ENCODE measurements at regions not wholly inside any gene's neighbourhood (a gene's known extent, or its start where the extent isn't known, plus 50 kb on each side); places are given as distances from the start of the nearest gene placed in this dataset.

DNA sequence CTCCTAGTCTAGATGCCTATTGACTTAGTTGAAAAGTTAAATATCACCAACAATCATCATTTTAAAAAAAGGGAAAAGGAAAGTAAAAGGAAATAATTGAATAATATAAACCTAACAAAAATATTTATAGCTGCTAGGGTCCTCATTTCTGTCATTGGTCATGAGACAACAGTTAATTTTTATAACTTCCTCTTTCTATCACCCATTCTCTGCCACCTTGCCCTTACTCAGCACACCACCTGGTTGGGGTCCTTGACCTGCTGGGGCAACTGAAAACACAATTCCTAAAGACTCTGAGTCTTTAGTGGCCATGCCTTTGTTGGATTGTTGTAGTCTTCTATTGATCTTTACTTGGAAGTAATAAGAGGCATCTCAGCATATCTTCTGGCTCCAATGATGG lies 179.5 kb upstream of the MAST4 start:
- Histone ChIP-seq H2BK12ac (ENCODE audit: low read depth, low read length) (no peak overlapping the region), H3K9me3 (ENCODE audit: insufficient read depth in 2 of 2, low read depth in 1 of 2, low read length in 1 of 2) (no peaks in the 10 kb centered on the region), H2AK5ac (ENCODE audit: low read depth, low read length) (no peak overlapping the region), H4K5ac (ENCODE audit: insufficient read length, low read depth, low read length) (no peak overlapping the region), H3K27ac (ENCODE audit: low read depth, low read length) (no peak overlapping the region), H2AFZ (ENCODE audit: low read length) (no peak overlapping the region), H2BK15ac (ENCODE audit: low read length) (no peak overlapping the region), H4K91ac (replicated peaks; ENCODE audit: insufficient read length, low read length) (no peak overlapping the region), H3K23me2 (ENCODE audit: low read depth, low read length) (no peaks in the 10 kb centered on the region; the same call in 1 of the 2 replicates), H3K23ac (ENCODE audit: insufficient read length) (no peak overlapping the region), H3K9ac (replicated peaks in 1 of 4; ENCODE audit: extremely low read depth in 1 of 4, low read depth in 3 of 4, low read length in 3 of 4) (no peak overlapping the region), H2BK20ac (ENCODE audit: low read length) (no peak overlapping the region), H3K18ac (ENCODE audit: extremely low read depth, low read length) (no peak overlapping the region), H3K27me3 (replicated peaks in 1 of 4; ENCODE audit: control insufficient read depth in 3 of 4, extremely low read depth in 1 of 4, insufficient read depth in 3 of 4, low read length in 3 of 4) (no peaks in the 10 kb centered on the region), H2BK5ac (ENCODE audit: low read depth, low read length) (no peak overlapping the region), H3K4me1 (replicated peaks in 1 of 4; ENCODE audit: control insufficient read depth in 3 of 4, insufficient read depth in 4 of 4, low read length in 3 of 4) (no peaks in the 10 kb centered on the region), H3K79me2 (ENCODE audit: control insufficient read depth in 1 of 2, insufficient read depth in 2 of 2, low read length in 2 of 2) (no peaks in the 10 kb centered on the region), H4K20me1 (replicated peaks in 1 of 2; ENCODE audit: control insufficient read depth in 1 of 2, insufficient read depth in 2 of 2, low read length in 2 of 2) (no peaks in the 10 kb centered on the region), H3K4me3 (ENCODE audit: extremely low read depth in 1 of 4, insufficient read depth in 2 of 4, low read depth in 3 of 4, low read length in 4 of 4) (no peak overlapping the region), H3K14ac (ENCODE audit: insufficient read length) (no peak overlapping the region), H3K56ac (replicated peaks; ENCODE audit: insufficient read length, low read depth, low read length) (no peak overlapping the region), H3K36me3 (ENCODE audit: control insufficient read depth in 2 of 4, insufficient read depth in 4 of 4, low read length in 3 of 4) (no peaks in the 10 kb centered on the region), H3K4me2 (ENCODE audit: insufficient read depth in 1 of 2, low read depth in 2 of 2, low read length in 2 of 2) (no peak overlapping the region), H4K8ac (ENCODE audit: extremely low read depth, insufficient read depth, low read length) (no peak overlapping the region), H2BK120ac (replicated peaks; ENCODE audit: low read depth, low read length) (no peak overlapping the region), H3K4ac (replicated peaks; ENCODE audit: insufficient read length, low read depth, low read length) (no peak overlapping the region), H3K79me1 (ENCODE audit: low read depth, low read length) (no peaks in the 10 kb centered on the region)
- TF ChIP-seq NANOG (IDR thresholded peaks at IDR 0.05; ENCODE audit: insufficient read depth, low read depth, low read length, poor library complexity, severe bottlenecking) (no peak), TAF1 (IDR thresholded peaks at IDR 0.05; ENCODE audit: low read depth, low read length) (no peak), SAP30 (IDR thresholded peaks at IDR 0.05; ENCODE audit: insufficient read depth, insufficient replicate concordance, low read length) (no peak), SP1 (IDR thresholded peaks at IDR 0.05; ENCODE audit: low read depth, low read length) (no peak), NRF1 (IDR thresholded peaks at IDR 0.05; ENCODE audit: low read depth, low read length) (no peak)
- POLR2A ChIA-PET (ENCODE audit: partially characterized antibody), result no interaction called here
- DNase-seq (ENCODE audit: low read depth in 1 of 2, low spot score in 2 of 2) (no peak), FAIRE-seq (no peak)
- CTCF ChIA-PET (ENCODE audit: partially characterized antibody), result interaction anchor here (0.5 to 2.8 kb wide), 4 partner anchors 9 to 110 kb away, joined by 3 to 12 read pairs (median 3); no protein-coding TSS in a partner anchor
